ENCODE measurements at regions not wholly inside any gene's neighbourhood (a gene's known extent, or its start where the extent isn't known, plus 50 kb on each side); places are given as distances from the start of the nearest gene placed in this dataset.

- peaks cover 4% of the 10 kb centered on the region for H3K4me1 Mint-ChIP-seq
- peaks cover 67% of the 10 kb centered on the region for H3K27me3 Mint-ChIP-seq
- no peak for DNase-seq
- H3K27ac Mint-ChIP-seq, result no peak overlapping the region
- no peak overlapping the region for H3K4me3 Mint-ChIP-seq
- H3K36me3 Mint-ChIP-seq, result no peaks in the 10 kb centered on the region
- H3K9me3 Mint-ChIP-seq, result no peaks in the 10 kb centered on the region
- CTCF ChIA-PET, result no interaction called here
These were observed 170.8 kb downstream of the GADD45G start for GRCh38 chr9:89775641-89776040.

DNA sequence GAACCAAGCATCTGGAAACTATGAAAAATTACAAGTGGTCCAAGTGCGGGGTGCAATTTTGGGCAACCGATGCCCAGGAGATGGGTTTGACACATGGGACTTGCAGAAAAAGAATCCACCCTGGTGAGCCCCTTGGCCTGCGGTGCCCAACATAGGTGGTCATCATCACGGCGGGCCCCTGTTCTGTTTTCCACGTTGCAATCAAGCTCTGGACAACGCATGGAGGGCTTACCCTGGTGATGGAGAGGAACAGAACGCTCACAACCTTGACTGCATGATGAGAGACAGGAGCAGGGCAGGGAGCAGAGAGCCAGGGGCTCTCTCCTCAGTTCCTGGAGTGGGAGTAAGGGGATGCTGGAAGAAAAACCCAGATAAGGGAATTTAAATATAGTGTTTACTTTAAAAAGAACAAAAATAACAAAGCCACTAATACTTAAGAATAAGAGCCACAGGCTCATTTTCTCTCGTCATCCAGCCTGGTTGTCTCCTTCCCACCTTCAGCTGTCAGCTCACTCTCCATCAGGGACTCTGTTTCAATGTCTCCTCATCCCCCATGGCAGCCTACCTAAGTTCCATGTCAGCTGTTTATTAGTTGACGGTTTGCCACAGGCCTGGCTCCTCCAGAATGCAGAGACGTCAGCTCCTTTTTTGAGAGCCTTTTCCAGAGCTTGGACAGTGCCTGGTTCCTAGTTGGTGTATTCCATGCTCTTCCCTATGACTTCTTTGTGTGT lies 172.1 kb downstream of the GADD45G start:
- Mint-ChIP-seq H3K4me1 (no peaks in the 10 kb centered on the region), H3K27me3 (peaks cover 70% of the 10 kb centered on the region), H3K9me3 (no peaks in the 10 kb centered on the region), H3K4me3 (no peak overlapping the region), H3K27ac (no peak overlapping the region), H3K36me3 (no peaks in the 10 kb centered on the region)
- CTCF ChIA-PET, result no interaction called here
- no peak for DNase-seq

DNA sequence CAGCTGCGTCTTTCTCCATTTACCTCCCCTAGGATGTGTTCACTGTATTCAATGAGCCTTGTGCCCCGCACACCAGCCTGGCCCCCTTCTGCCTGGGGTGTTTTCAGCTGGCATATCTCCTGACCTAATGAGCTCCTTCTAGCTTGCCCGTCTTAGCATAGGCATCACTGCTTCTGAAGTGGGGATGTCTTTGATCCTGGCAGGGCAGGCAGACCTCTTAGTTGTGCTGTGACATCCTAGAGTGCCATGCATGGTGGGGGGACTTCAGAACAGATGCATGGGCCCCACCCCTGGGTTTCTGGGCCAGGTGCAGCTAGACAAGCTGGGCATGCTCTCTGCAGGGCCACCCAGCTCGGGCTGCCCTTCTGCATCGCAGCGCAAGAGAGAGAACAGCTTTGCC lies 172.7 kb downstream of the GADD45G start:
- Mint-ChIP-seq H3K36me3 (no peaks in the 10 kb centered on the region), H3K27me3 (peaks cover 72% of the 10 kb centered on the region), H3K4me1 (no peaks in the 10 kb centered on the region), H3K9me3 (no peaks in the 10 kb centered on the region), H3K27ac (no peak overlapping the region), H3K4me3 (no peak overlapping the region)
- CTCF ChIA-PET, result no interaction called here
- no peak for DNase-seq

DNA sequence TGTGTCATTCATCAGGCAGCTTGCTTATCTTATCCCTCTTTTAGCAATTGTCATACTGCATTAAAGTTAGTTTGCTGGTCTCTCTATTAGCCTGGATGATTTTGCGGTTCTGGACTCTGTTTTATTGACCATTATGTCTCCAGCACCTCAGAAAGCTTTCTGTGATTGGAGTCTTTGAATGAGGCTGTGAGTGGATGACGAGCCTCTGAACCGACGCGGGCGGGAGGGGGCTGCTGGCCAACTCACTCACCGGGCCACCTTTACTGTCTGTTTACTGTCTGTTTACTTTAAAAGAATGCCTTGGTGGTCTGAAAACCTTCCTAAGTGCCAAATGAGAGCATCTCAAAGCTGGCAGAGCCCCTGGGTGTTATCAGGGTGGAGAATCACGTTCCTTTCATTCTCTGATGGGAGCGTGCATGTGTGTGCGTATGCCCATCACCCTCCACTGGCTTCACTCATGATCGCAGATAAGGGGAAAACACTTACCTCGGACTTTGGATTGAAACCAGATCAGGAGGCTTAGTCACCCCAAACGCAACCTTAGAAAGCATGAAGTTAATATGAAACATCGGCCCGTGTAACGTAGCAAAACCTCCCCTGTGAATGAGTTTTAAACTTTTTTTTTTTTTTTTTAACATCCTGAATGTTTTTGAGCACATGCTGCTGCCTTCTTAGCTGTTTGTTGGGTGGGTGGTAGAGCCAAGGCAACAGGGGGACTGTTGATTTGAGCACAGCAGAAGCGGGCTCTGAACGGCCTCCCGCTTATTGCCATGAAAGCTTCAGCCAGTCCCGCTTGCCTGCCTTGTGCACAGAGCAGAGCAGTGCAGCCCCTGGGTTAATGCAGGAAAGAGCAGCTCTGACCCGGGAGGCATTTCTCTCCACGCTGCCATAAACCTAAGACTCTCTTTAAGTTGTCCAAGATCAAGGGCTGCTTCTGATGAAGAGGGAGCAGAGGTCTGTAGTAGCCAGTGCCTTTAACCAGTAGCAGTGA lies 173.6 kb downstream of the GADD45G start:
- CTCF ChIA-PET, result no interaction called here
- Mint-ChIP-seq H3K27ac (no peak overlapping the region), H3K9me3 (no peaks in the 10 kb centered on the region), H3K27me3 (peaks cover 70% of the 10 kb centered on the region), H3K4me1 (no peaks in the 10 kb centered on the region), H3K36me3 (no peaks in the 10 kb centered on the region), H3K4me3 (no peak overlapping the region)
- no peak for DNase-seq

DNA sequence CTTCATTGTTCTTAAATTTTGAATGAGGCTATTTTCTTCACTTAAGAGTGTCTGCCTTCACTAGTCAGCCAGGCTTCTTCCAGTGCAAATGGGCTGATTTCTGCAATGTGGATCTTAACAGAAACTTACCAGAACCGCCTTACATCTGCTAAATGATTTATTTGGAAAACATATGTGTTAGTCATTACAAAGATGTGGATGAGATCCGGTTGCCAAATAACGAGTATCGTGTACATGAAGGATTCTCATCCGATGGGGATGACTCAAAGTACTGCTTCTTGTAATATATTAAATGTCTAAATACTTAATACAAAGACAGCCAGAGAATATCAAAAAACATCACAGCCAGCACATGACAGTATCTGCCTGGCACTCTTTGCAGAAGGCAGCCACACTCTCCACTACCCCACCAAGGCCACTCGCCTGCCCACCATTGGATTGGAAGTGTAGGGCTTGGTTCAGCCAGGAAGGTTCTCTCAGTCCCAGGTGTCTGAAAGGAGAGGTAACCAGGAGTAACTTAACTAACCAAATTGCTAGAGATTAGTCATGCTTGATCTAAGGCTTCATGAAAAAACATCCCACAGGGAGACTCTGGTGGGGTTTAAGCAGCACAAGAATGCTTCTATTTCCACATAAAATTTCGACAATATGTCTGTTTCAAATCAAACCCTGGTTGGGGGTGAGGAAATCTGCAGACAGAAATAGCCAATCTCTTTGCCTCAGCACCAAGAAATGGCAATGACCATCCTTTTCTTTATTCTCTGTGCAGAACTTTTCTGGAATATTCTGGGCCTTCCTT lies 174.8 kb downstream of the GADD45G start:
- H3K4me1 Mint-ChIP-seq, result no peaks in the 10 kb centered on the region
- DNase-seq, result no peak
- CTCF ChIA-PET, result no interaction called here

GRCh38 chr9:89780959-89781358 lies 176.1 kb downstream of the GADD45G start:
- H3K4me1 Mint-ChIP-seq, result no peaks in the 10 kb centered on the region
- CTCF ChIA-PET, result no interaction called here
- no peak overlapping the region for H3K4me3 Mint-ChIP-seq
- DNase-seq, result no peak
- H3K27ac Mint-ChIP-seq, result no peak overlapping the region
- no peaks in the 10 kb centered on the region for H3K36me3 Mint-ChIP-seq
- peaks cover 68% of the 10 kb centered on the region for H3K27me3 Mint-ChIP-seq
- H3K9me3 Mint-ChIP-seq, result no peaks in the 10 kb centered on the region

More for the DNA sequence above, 174.8 kb downstream of the GADD45G start:
- Mint-ChIP-seq H3K27ac (no peak overlapping the region), H3K27me3 (peaks cover 72% of the 10 kb centered on the region), H3K4me3 (no peak overlapping the region), H3K9me3 (no peaks in the 10 kb centered on the region), H3K36me3 (no peaks in the 10 kb centered on the region)

DNA sequence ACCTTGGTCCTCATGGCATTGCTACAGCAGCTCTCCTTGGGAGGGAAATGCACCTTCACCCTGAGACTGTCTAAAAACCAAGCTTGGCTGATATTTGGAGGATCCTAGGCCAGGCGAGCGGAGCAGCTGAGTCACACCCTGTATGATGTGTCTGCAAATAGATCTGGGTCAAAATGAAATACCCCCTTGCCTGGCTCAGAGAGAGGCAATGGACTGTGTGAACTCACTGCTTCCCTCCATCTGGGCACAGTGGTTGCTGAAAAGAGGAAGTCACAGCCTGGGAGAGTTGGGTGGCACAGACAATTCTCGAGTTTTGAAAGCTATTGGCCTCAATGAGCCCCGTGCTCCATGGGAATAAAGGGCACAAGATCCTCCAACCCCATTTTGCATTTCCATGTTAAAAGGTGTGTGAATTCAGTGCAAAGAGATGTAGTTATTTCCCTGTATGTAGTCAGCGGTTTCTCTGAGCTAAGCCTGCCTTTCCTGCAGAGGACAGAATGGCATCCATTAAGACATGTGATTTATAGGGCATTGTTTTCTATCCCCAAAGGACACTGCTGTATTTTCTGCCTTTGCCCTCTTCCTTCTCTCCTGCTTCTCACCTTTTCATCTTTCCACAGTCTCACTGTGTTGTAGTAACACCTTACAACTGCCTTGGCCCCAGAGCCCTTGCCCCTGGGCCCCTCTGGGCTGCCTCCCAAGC lies 177.2 kb downstream of the GADD45G start:
- no peak for DNase-seq
- Mint-ChIP-seq H3K27me3 (peaks cover 68% of the 10 kb centered on the region), H3K36me3 (no peaks in the 10 kb centered on the region), H3K9me3 (no peaks in the 10 kb centered on the region), H3K27ac (no peak overlapping the region), H3K4me1 (no peaks in the 10 kb centered on the region), H3K4me3 (no peak overlapping the region)
- CTCF ChIA-PET, result interaction anchor here (0.9 to 1.0 kb wide), 3 partner anchors 189 to 320 kb away, joined by 3 to 4 read pairs (median 3); no protein-coding TSS in a partner anchor

DNA sequence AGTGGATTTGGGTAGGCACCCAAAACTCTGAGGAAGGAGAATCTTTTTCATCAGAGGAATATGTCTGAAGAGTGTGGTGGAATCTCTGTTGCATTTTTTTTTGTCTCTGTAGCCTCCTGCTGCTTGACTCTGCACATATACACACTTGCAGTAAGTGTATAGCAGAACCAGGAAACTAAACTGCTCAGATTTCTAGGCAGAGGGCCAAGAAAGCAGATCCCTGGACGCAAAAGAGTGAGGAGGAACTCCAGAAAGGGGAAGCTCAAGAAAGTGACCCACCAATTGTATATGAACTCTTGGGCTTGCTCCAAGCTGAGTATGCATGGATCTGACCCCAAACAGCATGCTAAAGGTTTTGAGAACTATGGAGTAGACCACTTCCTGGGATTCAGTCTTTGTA lies 181.8 kb downstream of the GADD45G start:
- CTCF ChIA-PET, result interaction anchor here (0.8 kb wide), 1 partner anchor 23 kb away, joined by 4 read pairs; no protein-coding TSS in a partner anchor
- H3K27ac Mint-ChIP-seq, result no peak overlapping the region
- no peak for DNase-seq
- no peaks in the 10 kb centered on the region for H3K36me3 Mint-ChIP-seq
- no peaks in the 10 kb centered on the region for H3K9me3 Mint-ChIP-seq
- H3K4me3 Mint-ChIP-seq, result no peak overlapping the region
- peaks cover 49% of the 10 kb centered on the region for H3K27me3 Mint-ChIP-seq
- no peaks in the 10 kb centered on the region for H3K4me1 Mint-ChIP-seq

DNA sequence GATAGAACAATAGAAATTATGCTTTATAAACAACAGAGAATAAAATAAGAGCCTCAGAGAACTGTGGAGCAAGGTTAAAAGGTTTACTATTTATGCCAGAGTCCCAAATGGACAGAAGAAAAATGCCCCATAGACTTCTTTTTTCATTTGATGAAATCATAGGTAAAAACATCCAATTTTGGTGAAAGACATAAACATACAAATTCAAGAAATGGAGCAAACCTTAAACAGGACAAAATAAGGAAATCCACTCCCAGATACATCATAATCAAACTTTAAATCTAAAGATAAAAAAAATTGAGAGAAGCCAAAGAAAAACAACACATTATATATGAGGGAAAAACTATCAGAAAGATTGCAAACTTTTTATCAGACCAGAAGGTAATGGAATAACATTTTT lies 182.8 kb downstream of the GADD45G start:
- H3K4me1 Mint-ChIP-seq, result no peaks in the 10 kb centered on the region
- H3K4me3 Mint-ChIP-seq, result no peak overlapping the region
- no peaks in the 10 kb centered on the region for H3K9me3 Mint-ChIP-seq
- CTCF ChIA-PET, result interaction anchor here (0.8 kb wide), 1 partner anchor 24 kb away, joined by 4 read pairs; no protein-coding TSS in a partner anchor
- no peaks in the 10 kb centered on the region for H3K36me3 Mint-ChIP-seq
- no peak for DNase-seq
- no peak overlapping the region for H3K27ac Mint-ChIP-seq
- peaks cover 50% of the 10 kb centered on the region for H3K27me3 Mint-ChIP-seq

GRCh38 chr9:89788434-89788833 lies 183.6 kb downstream of the GADD45G start:
- DNase-seq, result no peak
- no peak overlapping the region for H3K27ac Mint-ChIP-seq
- H3K36me3 Mint-ChIP-seq, result no peaks in the 10 kb centered on the region
- CTCF ChIA-PET, result no interaction called here
- H3K9me3 Mint-ChIP-seq, result no peaks in the 10 kb centered on the region
- no peak overlapping the region for H3K4me3 Mint-ChIP-seq
- no peaks in the 10 kb centered on the region for H3K4me1 Mint-ChIP-seq
- H3K27me3 Mint-ChIP-seq, result peaks cover 46% of the 10 kb centered on the region

DNA sequence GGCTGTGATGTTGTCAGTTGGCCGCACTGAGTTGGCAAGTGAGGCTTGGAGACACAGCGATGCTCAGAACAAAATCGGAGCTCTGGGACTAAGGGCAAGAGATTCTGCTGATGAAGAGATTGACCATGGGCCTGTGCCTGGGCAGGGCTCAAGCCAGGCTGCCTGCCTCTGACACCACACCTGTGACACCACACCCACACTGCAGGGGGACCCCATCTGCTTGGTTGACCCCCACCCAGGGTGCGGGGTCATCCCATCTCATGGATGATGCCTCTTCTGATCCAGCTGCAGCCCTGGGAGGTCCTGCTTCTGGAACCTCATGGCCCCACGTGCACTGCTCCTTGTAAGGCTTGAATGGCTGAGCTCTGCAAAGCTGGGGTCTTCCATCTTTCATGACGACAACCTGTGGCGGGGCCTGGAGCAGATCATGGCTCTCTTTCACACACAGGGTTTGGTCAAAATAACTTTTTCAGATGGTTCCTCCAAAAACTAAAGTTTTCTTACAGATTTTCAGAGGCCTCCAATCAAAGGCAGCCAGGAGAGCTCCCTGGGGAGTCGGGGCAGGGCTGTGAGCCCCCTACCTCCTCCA lies 185.2 kb downstream of the GADD45G start:
- no peak overlapping the region for H3K4me3 Mint-ChIP-seq
- no peaks in the 10 kb centered on the region for H3K9me3 Mint-ChIP-seq
- no peaks in the 10 kb centered on the region for H3K4me1 Mint-ChIP-seq
- CTCF ChIA-PET, result interaction anchor here (1.0 kb wide), 1 partner anchor 192 kb away, joined by 3 read pairs; no protein-coding TSS in a partner anchor
- no peaks in the 10 kb centered on the region for H3K36me3 Mint-ChIP-seq
- no peak for DNase-seq
- no peak overlapping the region for H3K27ac Mint-ChIP-seq
- H3K27me3 Mint-ChIP-seq, result peaks cover 41% of the 10 kb centered on the region

GRCh38 chr9:89790542-89791109 lies 185.8 kb downstream of the GADD45G start:
- DNase-seq, result no peak
- Mint-ChIP-seq H3K36me3 (no peaks in the 10 kb centered on the region), H3K4me3 (no peak overlapping the region), H3K4me1 (no peaks in the 10 kb centered on the region), H3K27me3 (peaks cover 35% of the 10 kb centered on the region), H3K9me3 (no peaks in the 10 kb centered on the region), H3K27ac (no peak overlapping the region)
- CTCF ChIA-PET, result interaction anchor here (1.0 kb wide), 1 partner anchor 193 kb away, joined by 3 read pairs; no protein-coding TSS in a partner anchor

DNA sequence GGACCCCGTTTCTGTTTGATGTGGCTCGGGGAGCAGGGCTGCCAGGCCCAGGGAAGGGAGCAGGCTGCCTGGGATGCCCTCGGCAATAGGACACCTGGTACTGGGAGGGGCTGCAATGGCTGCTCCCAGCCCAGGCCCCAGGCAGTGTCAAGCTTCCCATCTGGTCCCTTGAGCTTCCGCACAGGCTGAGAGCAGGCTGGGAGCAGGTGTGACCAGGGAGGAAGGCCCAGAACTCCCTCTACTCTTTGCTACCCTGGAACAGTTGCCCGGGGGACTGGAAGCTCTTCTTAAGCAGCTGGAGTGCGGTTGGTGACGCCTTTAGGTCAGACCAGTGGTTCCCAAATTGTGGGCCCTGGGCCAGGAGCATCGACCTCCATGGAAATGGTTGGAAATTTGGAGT lies 186.9 kb downstream of the GADD45G start:
- Mint-ChIP-seq H3K4me3 (no peak overlapping the region), H3K36me3 (no peaks in the 10 kb centered on the region), H3K27me3 (peaks cover 25% of the 10 kb centered on the region), H3K9me3 (no peaks in the 10 kb centered on the region), H3K4me1 (no peaks in the 10 kb centered on the region), H3K27ac (no peak overlapping the region)
- CTCF ChIA-PET, result interaction anchor here (0.8 kb wide), 1 partner anchor 193 kb away, joined by 3 read pairs; no protein-coding TSS in a partner anchor
- no peak for DNase-seq

Measured in activated naive CD4-positive, alpha-beta T cell treated with anti-CD3 and anti-CD28 coated beads, Interleukin-2, amount 10 ng/mL, durations not matched to agents 7 days and 5 days (primary cell).